AG08395 (cell line): ENCODE measurements at regions not wholly inside any gene's neighbourhood (a gene's known extent, or its start where the extent isn't known, plus 50 kb on each side); places are given as distances from the start of the nearest gene placed in this dataset.

Experiments used
- DNase-seq: peaks from one replicate; pipeline ENCODE4 v3.0.0; 2012; ENCODE audit warnings: mixed read lengths, low spot score

- DNase-seq: no peak
Observed at GRCh38 chr3:67876261-67876660, 221.8 kb upstream of the SUCLG2 start.

DNA sequence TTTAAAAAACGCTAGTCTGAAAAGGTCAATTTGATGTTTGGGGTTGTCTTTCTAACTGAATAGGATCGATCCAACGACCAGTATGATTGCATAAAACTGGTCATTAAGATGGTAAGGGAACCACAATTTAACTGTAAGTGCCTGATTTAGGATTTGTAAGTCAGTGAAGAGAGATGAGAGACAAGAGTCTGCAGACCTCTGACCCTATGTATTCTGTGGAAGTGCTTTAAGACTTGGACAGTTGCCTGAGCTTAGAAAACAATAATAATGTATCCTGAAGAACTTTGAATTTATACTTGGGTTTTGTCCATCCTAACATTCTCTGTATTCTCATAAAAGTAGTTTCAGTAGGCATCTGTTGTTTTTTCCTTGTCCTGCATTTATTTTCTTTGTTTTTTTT, 221.4 kb upstream of the SUCLG2 start:
- DNase-seq: no peak

DNA sequence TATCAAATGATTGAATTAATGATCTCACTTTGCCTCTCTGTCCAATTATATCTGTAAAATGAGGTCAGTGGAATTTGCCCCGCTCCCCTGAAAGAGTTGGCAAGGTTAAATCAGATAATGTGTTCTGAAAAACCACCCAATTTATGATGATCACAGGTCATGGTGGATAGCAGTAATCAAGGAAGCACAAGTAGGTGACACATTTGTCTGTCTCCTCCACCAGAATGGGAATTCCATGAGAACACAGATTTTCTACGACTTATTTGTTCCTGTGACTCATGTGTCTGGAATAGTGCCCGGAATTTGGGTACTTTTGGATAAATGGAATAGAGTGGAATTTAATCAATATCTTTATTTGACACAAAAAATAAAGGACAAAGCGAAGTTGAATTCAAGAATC, 220.9 kb upstream of the SUCLG2 start:
- no peak for DNase-seq

GRCh38 chr3:67870477-67870876, 216.1 kb upstream of the SUCLG2 start:
- DNase-seq: no peak

DNA sequence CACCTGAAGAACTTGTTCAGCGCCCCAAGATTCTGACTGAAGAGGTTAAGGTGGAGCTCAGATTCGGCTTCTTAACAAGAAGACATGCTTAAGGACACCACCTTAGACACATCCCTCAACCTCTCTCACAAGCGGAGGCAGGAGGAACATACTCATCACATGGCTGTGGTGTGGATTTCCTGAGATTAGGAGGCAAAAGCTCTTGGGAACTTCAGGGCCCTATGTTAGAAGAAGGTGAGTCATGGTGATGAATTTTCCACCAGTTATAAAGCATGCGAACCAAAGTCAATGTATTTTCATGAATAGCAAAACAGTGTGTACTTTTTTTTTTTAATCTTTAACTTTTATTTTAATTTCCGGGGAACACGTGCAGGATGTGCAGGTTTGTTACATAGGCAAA, 212.2 kb upstream of the SUCLG2 start:
- no peak for DNase-seq

- no peak for DNase-seq
Observed at GRCh38 chr3:67864587-67865183, 210.3 kb upstream of the SUCLG2 start.

DNA sequence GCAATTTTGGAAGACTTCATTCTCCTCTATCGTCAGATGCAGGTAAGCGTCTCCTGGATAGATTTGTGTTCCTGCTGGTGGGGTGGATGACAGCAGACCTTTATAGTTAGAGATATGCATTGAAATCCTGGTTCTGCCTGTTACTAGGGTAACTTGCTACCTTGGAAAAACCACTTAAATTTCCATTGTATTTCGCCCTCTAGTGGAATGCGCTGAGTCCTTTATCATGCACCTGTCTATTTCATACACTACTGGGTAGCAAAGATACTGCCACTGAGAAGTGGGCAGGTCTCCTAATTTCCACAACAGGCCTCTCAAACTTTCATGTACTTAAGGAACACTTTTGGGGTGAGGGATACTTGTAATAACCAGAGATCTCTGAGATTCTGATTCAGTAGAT, 209.5 kb upstream of the SUCLG2 start:
- no peak for DNase-seq

DNA sequence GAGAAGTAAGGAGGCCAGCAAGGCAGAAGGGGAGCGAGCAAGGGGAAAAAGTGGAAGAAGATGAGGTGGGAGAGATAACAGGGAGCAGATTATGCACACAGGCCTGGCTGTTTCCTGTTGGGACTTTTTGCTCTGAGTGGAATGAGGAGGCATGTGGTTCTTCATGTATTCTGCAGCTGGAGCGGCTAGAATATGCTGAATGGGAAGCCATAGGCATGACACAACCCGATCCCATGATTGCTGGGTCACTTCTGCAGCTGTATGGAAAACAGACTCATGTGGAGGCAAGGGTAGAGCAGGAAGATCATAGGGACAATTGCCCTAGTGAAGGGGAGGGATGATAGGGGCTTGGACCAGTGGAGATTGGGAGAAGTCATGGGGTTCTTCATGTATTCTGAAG, 206.0 kb upstream of the SUCLG2 start:
- DNase-seq: no peak

GRCh38 chr3:67858492-67858891, 204.1 kb upstream of the SUCLG2 start:
- DNase-seq: no peak

DNA sequence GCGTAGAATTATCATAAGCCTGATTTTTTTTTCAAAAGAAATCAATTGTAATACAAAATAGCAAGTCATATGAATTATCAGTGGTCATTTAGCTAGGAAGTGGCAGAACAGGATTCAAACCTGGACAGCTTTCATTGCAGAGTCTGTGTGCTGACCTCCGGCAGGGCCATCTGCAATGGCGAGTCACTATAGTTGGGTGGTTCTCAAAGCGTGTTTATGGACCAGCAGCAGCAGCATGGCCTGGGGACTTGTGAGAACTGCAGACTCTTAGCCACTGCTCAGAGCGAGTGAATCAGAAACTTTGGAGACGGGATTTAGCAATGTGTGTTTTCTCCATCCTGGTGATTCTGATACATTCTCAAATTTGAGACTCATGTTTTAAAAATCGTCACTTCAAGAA, 202.3 kb upstream of the SUCLG2 start:
- DNase-seq: no peak

GRCh38 chr3:67854663-67855062, 200.3 kb upstream of the SUCLG2 start:
- DNase-seq: no peak

DNA sequence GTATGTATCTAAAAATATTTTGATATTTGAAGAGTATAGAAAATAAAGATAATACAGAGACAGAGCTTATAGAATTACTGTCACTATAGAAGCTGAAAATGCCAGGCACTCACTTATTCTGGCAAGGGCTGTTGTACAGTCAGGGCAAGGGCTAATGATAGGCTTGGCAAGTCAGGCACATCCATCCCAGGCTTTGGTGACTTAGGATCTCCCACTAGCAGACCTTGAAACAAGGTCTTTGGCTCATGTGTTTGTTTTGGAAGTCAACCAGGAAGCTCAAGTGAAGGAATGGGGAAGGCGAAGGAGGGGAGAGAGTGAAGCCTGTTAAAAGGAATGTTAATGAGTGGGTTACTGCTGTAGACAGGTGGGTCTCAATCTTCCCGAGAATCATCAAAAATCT, 199.1 kb upstream of the SUCLG2 start:
- no peak for DNase-seq

- DNase-seq: no peak
Observed at GRCh38 chr3:67848299-67848698, 193.9 kb upstream of the SUCLG2 start.

DNA sequence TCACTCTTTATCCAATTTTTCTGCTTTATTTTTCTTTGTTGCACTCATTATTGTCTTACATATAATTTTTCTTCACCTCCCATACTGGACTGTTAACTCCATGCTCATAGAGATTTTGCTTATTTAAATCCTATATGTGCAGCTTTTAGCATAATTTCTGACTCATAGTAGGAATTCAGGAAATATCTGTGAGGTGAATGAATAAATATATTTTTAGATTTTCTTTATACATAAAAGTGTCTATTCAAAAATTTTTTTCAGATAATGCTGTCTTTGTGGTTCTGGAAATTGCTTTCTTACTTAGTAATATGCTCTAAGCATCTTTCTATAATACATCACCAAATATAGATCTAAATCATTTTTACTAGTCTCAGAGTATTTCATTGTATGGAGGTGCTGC, 191.8 kb upstream of the SUCLG2 start:
- DNase-seq: no peak

DNA sequence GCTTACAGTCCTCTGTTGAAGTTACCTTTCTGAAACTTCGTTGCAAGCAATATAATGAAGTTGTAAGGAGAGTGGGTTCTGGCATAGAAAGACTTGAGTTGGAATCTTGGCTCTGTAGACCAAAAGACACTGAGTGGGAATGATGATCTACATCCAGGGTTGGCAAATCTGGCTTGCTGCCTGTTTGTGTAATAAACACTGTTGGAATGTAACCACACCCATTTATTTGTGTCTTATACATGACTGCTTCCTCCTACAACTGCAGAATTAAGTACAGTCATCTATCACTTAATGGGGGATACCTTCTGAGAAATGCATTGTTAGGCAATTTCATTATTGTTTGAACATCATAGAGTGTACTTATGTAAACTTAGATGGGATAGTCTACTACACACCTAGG, 178.4 kb upstream of the SUCLG2 start:
- no peak for DNase-seq

GRCh38 chr3:67831262-67831661, 176.8 kb upstream of the SUCLG2 start:
- DNase-seq: no peak

GRCh38 chr3:67828486-67829010, 174.1 kb upstream of the SUCLG2 start:
- no peak for DNase-seq

GRCh38 chr3:67821135-67821534, 166.7 kb upstream of the SUCLG2 start:
- no peak for DNase-seq

DNA sequence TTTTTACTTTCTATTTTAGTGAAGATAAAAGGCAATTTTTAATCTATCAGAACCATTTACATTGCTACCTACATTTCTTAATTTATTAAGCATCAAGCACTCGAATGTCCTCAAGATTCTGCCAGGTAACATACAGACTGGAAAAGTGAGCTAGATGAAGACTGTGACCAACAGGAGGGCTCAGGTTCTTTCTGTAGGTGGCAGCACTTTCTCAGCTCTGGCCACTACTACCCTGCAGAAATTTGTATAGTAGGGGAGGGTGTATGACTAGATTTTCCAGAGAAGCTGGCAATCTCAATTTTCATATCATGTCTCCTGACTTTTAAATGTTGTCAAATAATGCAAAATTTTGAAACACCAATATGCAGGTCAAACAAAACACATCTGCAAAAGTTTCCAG, 165.0 kb upstream of the SUCLG2 start:
- no peak for DNase-seq

DNA sequence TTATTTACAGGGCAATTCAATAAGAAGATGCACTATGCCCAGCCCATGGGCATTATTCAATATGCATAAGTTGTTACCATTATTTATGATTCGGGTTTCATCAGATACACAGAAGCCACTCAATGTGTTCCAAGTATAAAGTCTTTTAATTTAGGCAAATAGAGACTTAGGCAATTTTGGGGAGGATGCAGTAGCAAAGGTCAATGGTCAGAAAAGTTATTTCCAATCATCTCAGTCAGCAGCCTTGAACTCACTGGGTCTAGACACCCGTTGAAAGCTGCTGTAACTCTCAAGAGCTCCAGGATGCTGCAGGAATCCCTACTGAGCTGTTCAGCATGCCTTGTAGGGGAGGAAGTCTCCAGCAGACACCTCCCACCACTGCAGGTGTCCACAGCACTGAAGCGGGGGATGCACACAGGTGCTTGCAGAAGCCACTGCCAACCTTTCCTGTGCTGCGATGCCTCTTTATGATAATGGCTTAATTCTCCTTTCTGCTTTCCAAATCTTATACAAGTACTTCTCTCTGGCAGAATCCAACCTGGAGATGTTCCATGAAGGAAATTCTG, 155.0 kb upstream of the SUCLG2 start:
- DNase-seq: no peak

GRCh38 chr3:67808906-67809305, 154.5 kb upstream of the SUCLG2 start:
- DNase-seq: no peak

- DNase-seq: no peak
Observed at GRCh38 chr3:67804578-67804977, 150.2 kb upstream of the SUCLG2 start.

- DNase-seq: no peak
Observed at GRCh38 chr3:67804089-67804488, 149.7 kb upstream of the SUCLG2 start.

DNA sequence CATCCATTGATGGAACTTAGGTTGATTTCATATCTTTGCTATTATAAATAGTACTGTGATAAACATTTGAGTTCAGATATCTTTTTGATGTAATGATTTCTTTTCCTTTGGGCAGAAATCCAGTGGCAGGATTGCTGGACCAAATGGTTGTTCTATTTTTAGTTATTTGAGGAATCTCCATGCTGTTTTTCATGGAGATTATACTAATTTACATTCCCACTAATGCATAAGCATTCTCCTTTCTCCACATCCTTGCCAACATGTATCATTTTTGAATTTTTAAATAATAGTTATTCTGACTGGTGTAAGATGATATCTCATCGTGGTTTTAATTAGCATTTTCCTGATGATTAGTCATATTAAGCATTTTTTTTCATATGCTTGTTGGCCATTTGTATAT, 144.0 kb upstream of the SUCLG2 start:
- DNase-seq: no peak
